Hepatocyte (in vitro differentiated cells): ENCODE measurements at regions not wholly inside any gene's neighbourhood (a gene's known extent, or its start where the extent isn't known, plus 50 kb on each side); places are given as distances from the start of the nearest gene placed in this dataset.
A peak's percentile ranks its signal among the peaks of the same experiment; 100 is the strongest.

Source experiments
- CTCF ChIP-seq: fragments of 200-600 bp; sonication (generic); IDR thresholded peaks from 2 replicates; pipeline ENCODE4 v1.5.1; 2016; ENCODE audit warnings: antibody characterized with exemption, mild to moderate bottlenecking; ENCODE audit not compliant: poor library complexity
- EZH2phosphoT487 ChIP-seq: fragments of 200-600 bp; sonication (generic); IDR thresholded peaks from one replicate; pipeline ENCODE4 v1.6.1; 2018; ENCODE audit warnings: antibody characterized with exemption, mild to moderate bottlenecking, low read depth, moderate library complexity; ENCODE audit not compliant: unreplicated experiment, severe bottlenecking

GRCh38 chr13:68234274-68234673 is 1004.1 kb upstream of the PCDH9 start:
- no peak for TF ChIP-seq EZH2phosphoT487
- TF ChIP-seq CTCF, result peak; percentile 37
